Prostate gland (tissue), 2 donors: ENCODE measurements at regions not wholly inside any gene's neighbourhood (a gene's known extent, or its start where the extent isn't known, plus 50 kb on each side); places are given as distances from the start of the nearest gene placed in this dataset.

Experiments used
- DNase-seq: peaks from one replicate; pipeline ENCODE4 v3.0.0-alpha.2; 2019; ENCODE audit warnings: low spot score
- H3K27ac ChIP-seq, 2 donors: fragments of 200-600 bp; sonication (generic); 2 replicates each; pipeline ENCODE4 v1.5.1; 2017 to 2019
- H3K27me3 ChIP-seq: fragments of 200-600 bp; sonication (generic); replicated peaks from 2 replicates; pipeline ENCODE4 v1.5.1; 2019; ENCODE audit not compliant: insufficient read depth
- H3K36me3 ChIP-seq, 2 donors: fragments of 200-600 bp; sonication (generic); 1 replicate in 1 of 2; 2 replicates in 1 of 2; pipeline versions ENCODE4 v1.5.1 to v1.8.1; 2017 to 2019
- H3K4me1 ChIP-seq: fragments of 200-600 bp; sonication (generic); replicated peaks from 2 replicates; pipeline ENCODE4 v1.5.1; 2019
- H3K4me3 ChIP-seq, 2 donors: fragments of 200-600 bp; sonication (generic); 2 replicates each; pipeline ENCODE4 v1.5.1; 2017 to 2019
- H3K9me3 ChIP-seq: fragments of 200-600 bp; sonication (generic); 2 replicates; pipeline ENCODE4 v1.5.1; 2017
- CTCF ChIP-seq, 4 experiments: fragments of 200-600 bp in 2 of 4; fragments of 450-650 bp in 2 of 4; sonication (generic) in 2 of 4; IDR thresholded peaks; 1 replicate in 3 of 4; 2 replicates in 1 of 4; pipeline ENCODE4 v1.5.1; 2016 to 2019; ENCODE audit warnings: antibody characterized with exemption in 4 of 4, mild to moderate bottlenecking in 2 of 4, moderate library complexity in 2 of 4
- POLR2A ChIP-seq: fragments of 450-650 bp; IDR thresholded peaks from one replicate; pipeline ENCODE4 v1.6.1; 2016; ENCODE audit warnings: antibody characterized with exemption, mild to moderate bottlenecking
- POLR2AphosphoS5 ChIP-seq: sonication (generic); formaldehyde crosslinking; IDR thresholded peaks from one replicate; pipeline ENCODE4 v1.6.1; 2017; ENCODE audit warnings: antibody characterized with exemption
- WGBS: methylation state at CpG from one replicate; pipeline ENCODE4 v1.1.5; 2018; 5-methylcytosine and 5-hydroxymethylcytosine counted together
- intact Hi-C: fragments of 100-400 bp; cut with DNase I; formaldehyde crosslinking; loops from one replicate; pipeline ENCODE4 v1.14.2; 2022

- 88% methylated on average over 2 of the region's 2 CpGs for WGBS
- no peak for DNase-seq
- no peak overlapping the region for H3K4me3 ChIP-seq
- no peaks in the 10 kb centered on the region for H3K36me3 ChIP-seq
- H3K4me1 ChIP-seq: no peaks in the 10 kb centered on the region
- H3K9me3 ChIP-seq: no peaks in the 10 kb centered on the region
- intact Hi-C loops: no loop called here
- no peaks in the 10 kb centered on the region for H3K27me3 ChIP-seq
- TF ChIP-seq POLR2AphosphoS5 (no peak), CTCF (IDR thresholded peaks at IDR 0.05) (no peak), POLR2A (no peak)
- H3K27ac ChIP-seq: no peak overlapping the region
These were observed 565.5 kb upstream of the SGCD start for GRCh38 chr5:155761502-155761901.

- WGBS: 89% methylated on average over 2 of the region's 2 CpGs
- H3K4me1 ChIP-seq: no peaks in the 10 kb centered on the region
- DNase-seq: no peak
- no peaks in the 10 kb centered on the region for H3K9me3 ChIP-seq
- TF ChIP-seq POLR2AphosphoS5 (no peak), POLR2A (no peak), CTCF (IDR thresholded peaks at IDR 0.05) (no peak)
- H3K27ac ChIP-seq: no peak overlapping the region
- intact Hi-C loops: no loop called here
- no peaks in the 10 kb centered on the region for H3K27me3 ChIP-seq
- H3K4me3 ChIP-seq: no peak overlapping the region
- no peaks in the 10 kb centered on the region for H3K36me3 ChIP-seq
These were observed 561.2 kb upstream of the SGCD start for GRCh38 chr5:155765715-155766114.

GRCh38 chr5:155767470-155767869, 559.5 kb upstream of the SGCD start:
- H3K27me3 ChIP-seq: no peaks in the 10 kb centered on the region
- H3K4me1 ChIP-seq: no peaks in the 10 kb centered on the region
- no peaks in the 10 kb centered on the region for H3K36me3 ChIP-seq
- no peak overlapping the region for H3K4me3 ChIP-seq
- 73% methylated on average over 2 of the region's 2 CpGs for WGBS
- no peak for TF ChIP-seq POLR2A
- no peak for TF ChIP-seq POLR2AphosphoS5
- no peak for TF ChIP-seq CTCF (IDR thresholded peaks at IDR 0.05)
- intact Hi-C loops: no loop called here
- DNase-seq: no peak
- H3K9me3 ChIP-seq: no peaks in the 10 kb centered on the region
- H3K27ac ChIP-seq: no peak overlapping the region

- Histone ChIP-seq H3K4me1 (no peaks in the 10 kb centered on the region), H3K27ac (no peak overlapping the region), H3K27me3 (no peaks in the 10 kb centered on the region), H3K4me3 (no peak overlapping the region), H3K9me3 (no peaks in the 10 kb centered on the region), H3K36me3 (no peaks in the 10 kb centered on the region)
- no peak for DNase-seq
- no peak for TF ChIP-seq POLR2AphosphoS5
- no peak for TF ChIP-seq CTCF (IDR thresholded peaks at IDR 0.05)
- no peak for TF ChIP-seq POLR2A
- intact Hi-C loops: no loop called here
- 85% methylated on average over 3 of the region's 3 CpGs for WGBS
These were observed 558.6 kb upstream of the SGCD start for GRCh38 chr5:155768332-155768731.

GRCh38 chr5:155772009-155772662, 554.8 kb upstream of the SGCD start:
- Histone ChIP-seq H3K27me3 (no peaks in the 10 kb centered on the region), H3K36me3 (no peaks in the 10 kb centered on the region), H3K27ac (no peak overlapping the region), H3K4me1 (no peaks in the 10 kb centered on the region), H3K9me3 (no peaks in the 10 kb centered on the region), H3K4me3 (no peak overlapping the region)
- 72% methylated on average over 4 of the region's 4 CpGs for WGBS
- intact Hi-C loops: no loop called here
- no peak for DNase-seq
- no peak for TF ChIP-seq POLR2A
